ENCODE measurements at regions not wholly inside any gene's neighbourhood (a gene's known extent, or its start where the extent isn't known, plus 50 kb on each side); places are given as distances from the start of the nearest gene placed in this dataset.
"Not testable (repeated sequence)": the region's sequence is repeated elsewhere in the genome, so short reads cannot be mapped to it uniquely, and the experiment has no call there.

- H3K4me2 ChIP-seq (ENCODE audit: insufficient read depth, low read length): no peak overlapping the region
- FAIRE-seq (no peak), DNase-seq (ENCODE audit: low read depth, low spot score) (no peak)
- no peaks in the 10 kb centered on the region for H3K9me3 ChIP-seq (replicated peaks; ENCODE audit: control insufficient read depth, insufficient read depth, low read length)
- H3K79me2 ChIP-seq (ENCODE audit: control insufficient read depth, insufficient read depth, low read length): no peaks in the 10 kb centered on the region
- H2AFZ ChIP-seq (ENCODE audit: low read depth, low read length): no peak overlapping the region
- BruUV-seq (replicated peaks): no TSS peak
- intact Hi-C loops (cut with micrococcal nuclease): no loop called here
- H3K27me3 ChIP-seq (ENCODE audit: control insufficient read depth in 2 of 2, insufficient read depth in 2 of 2, low read length in 2 of 2): peaks cover 1 to 2% of the 10 kb centered on the region in 2 experiments
- peaks cover 2% of the 10 kb centered on the region for H3K4me1 ChIP-seq (ENCODE audit: control insufficient read depth, extremely low read depth, insufficient read depth, low read length)
- dilution Hi-C loops (cut with MboI; ENCODE audit: extremely low pct_ligation_motif_present, low sequenced_read_pairs): no loop called here
- POLR2A ChIA-PET: no interaction called here
- TF ChIP-seq GATA2 (IDR thresholded peaks at IDR 0.05; ENCODE audit: insufficient read depth, insufficient read length, low read depth, low read length): no peak
- TF ChIP-seq EZH2 (IDR thresholded peaks at IDR 0.05; ENCODE audit: borderline replicate concordance, low read depth, low read length, severe bottlenecking): no peak
- no peak for TF ChIP-seq JUN (IDR thresholded peaks at IDR 0.05; ENCODE audit: borderline replicate concordance, insufficient read depth, insufficient read length, low read depth)
- TF ChIP-seq POLR2AphosphoS5 (IDR thresholded peaks at IDR 0.05; ENCODE audit: insufficient read depth, low read depth, low read length): no peak
- TF ChIP-seq POLR2A (IDR thresholded peaks at IDR 0.05; ENCODE audit: low read depth, low read length): no peak
- no peak for TF ChIP-seq MAX (IDR thresholded peaks at IDR 0.05; ENCODE audit: insufficient read depth, insufficient read length)
- TF ChIP-seq MYC (IDR thresholded peaks at IDR 0.05; ENCODE audit: low read depth, low read length): no peak
- TF ChIP-seq CTCF (IDR thresholded peaks at IDR 0.05; ENCODE audit: extremely low read depth in 1 of 2, insufficient read depth in 1 of 2, low read depth in 1 of 2, low read length in 2 of 2): no peak
- H3K9me1 ChIP-seq (replicated peaks; ENCODE audit: control insufficient read depth, extremely low read depth, insufficient read depth, low read length): no peaks in the 10 kb centered on the region
- CTCF ChIA-PET: interaction anchor here (0.9 to 1.7 kb wide), 6 partner anchors 11 to 416 kb away, joined by 3 to 4 read pairs (median 4); no protein-coding TSS in a partner anchor
- H3K27ac ChIP-seq (ENCODE audit: insufficient read depth, low read depth, low read length): no peak overlapping the region
- H3K36me3 ChIP-seq (ENCODE audit: control insufficient read depth in 2 of 2, extremely low read depth in 1 of 2, insufficient read depth in 2 of 2, low read length in 2 of 2): no peaks in the 10 kb centered on the region
- H4K20me1 ChIP-seq (replicated peaks; ENCODE audit: control insufficient read depth, extremely low read depth, insufficient read depth, low read length): no peaks in the 10 kb centered on the region
- H3K4me3 ChIP-seq (replicated peaks in 1 of 3; ENCODE audit: insufficient read depth in 1 of 3, low read depth in 1 of 3, low read length in 3 of 3): no peak overlapping the region
- H3K9ac ChIP-seq (replicated peaks; ENCODE audit: extremely low read depth, insufficient read depth, low read length): no peak overlapping the region
Observed at GRCh38 chr9:91017245-91017644, 215.6 kb downstream of the SYK start.

- dilution Hi-C loops (cut with MboI; ENCODE audit: extremely low pct_ligation_motif_present, low sequenced_read_pairs); CTCF ChIA-PET; intact Hi-C loops (cut with micrococcal nuclease); H3K27me3 ChIP-seq (ENCODE audit: control insufficient read depth in 2 of 2, insufficient read depth in 2 of 2, low read length in 2 of 2); H3K4me3 ChIP-seq (replicated peaks in 1 of 3; ENCODE audit: insufficient read depth in 1 of 3, low read depth in 1 of 3, low read length in 3 of 3); FAIRE-seq; DNase-seq (ENCODE audit: low read depth, low spot score); H4K20me1 ChIP-seq (replicated peaks; ENCODE audit: control insufficient read depth, extremely low read depth, insufficient read depth, low read length); H3K36me3 ChIP-seq (ENCODE audit: control insufficient read depth in 2 of 2, extremely low read depth in 1 of 2, insufficient read depth in 2 of 2, low read length in 2 of 2); H3K4me2 ChIP-seq (ENCODE audit: insufficient read depth, low read length); H3K79me2 ChIP-seq (ENCODE audit: control insufficient read depth, insufficient read depth, low read length); BruUV-seq (replicated peaks); H3K27ac ChIP-seq (ENCODE audit: insufficient read depth, low read depth, low read length); POLR2A ChIA-PET; H3K9me3 ChIP-seq (replicated peaks; ENCODE audit: control insufficient read depth, insufficient read depth, low read length); H3K9me1 ChIP-seq (replicated peaks; ENCODE audit: control insufficient read depth, extremely low read depth, insufficient read depth, low read length); H3K4me1 ChIP-seq (ENCODE audit: control insufficient read depth, extremely low read depth, insufficient read depth, low read length); H2AFZ ChIP-seq (ENCODE audit: low read depth, low read length); H3K9ac ChIP-seq (replicated peaks; ENCODE audit: extremely low read depth, insufficient read depth, low read length): not testable (repeated sequence)
Observed at GRCh38 chr9:91019871-91020270, 218.3 kb downstream of the SYK start.

- H2AFZ ChIP-seq (ENCODE audit: low read depth, low read length); H3K79me2 ChIP-seq (ENCODE audit: control insufficient read depth, insufficient read depth, low read length); H3K27me3 ChIP-seq (ENCODE audit: control insufficient read depth in 2 of 2, insufficient read depth in 2 of 2, low read length in 2 of 2); DNase-seq (ENCODE audit: low read depth, low spot score); H3K36me3 ChIP-seq (ENCODE audit: control insufficient read depth in 2 of 2, extremely low read depth in 1 of 2, insufficient read depth in 2 of 2, low read length in 2 of 2); FAIRE-seq; H3K9me3 ChIP-seq (replicated peaks; ENCODE audit: control insufficient read depth, insufficient read depth, low read length); dilution Hi-C loops (cut with MboI; ENCODE audit: extremely low pct_ligation_motif_present, low sequenced_read_pairs); intact Hi-C loops (cut with micrococcal nuclease); H4K20me1 ChIP-seq (replicated peaks; ENCODE audit: control insufficient read depth, extremely low read depth, insufficient read depth, low read length); POLR2A ChIA-PET; H3K9me1 ChIP-seq (replicated peaks; ENCODE audit: control insufficient read depth, extremely low read depth, insufficient read depth, low read length); H3K4me3 ChIP-seq (replicated peaks in 1 of 3; ENCODE audit: insufficient read depth in 1 of 3, low read depth in 1 of 3, low read length in 3 of 3); H3K27ac ChIP-seq (ENCODE audit: insufficient read depth, low read depth, low read length); H3K9ac ChIP-seq (replicated peaks; ENCODE audit: extremely low read depth, insufficient read depth, low read length); H3K4me2 ChIP-seq (ENCODE audit: insufficient read depth, low read length); H3K4me1 ChIP-seq (ENCODE audit: control insufficient read depth, extremely low read depth, insufficient read depth, low read length); BruUV-seq (replicated peaks); CTCF ChIA-PET: not testable (repeated sequence)
Observed at GRCh38 chr9:91021656-91022055, 220.0 kb downstream of the SYK start.
